GM23338 (cell line): ENCODE measurements at regions not wholly inside any gene's neighbourhood (a gene's known extent, or its start where the extent isn't known, plus 50 kb on each side); places are given as distances from the start of the nearest gene placed in this dataset.

Experiments used
- ATAC-seq: fragments of 200-7000 bp; cut with Tn5 transposase; 3 replicates; pipeline ENCODE4 v1.9.1; 2020
- DNase-seq: peaks from one replicate; pipeline ENCODE4 v3.0.0-alpha.2; 2015; ENCODE audit warnings: low spot score
- H2AFZ ChIP-seq: fragments of 200-600 bp; sonication (generic); 2 replicates; pipeline ENCODE4 v1.8.0; 2016; ENCODE audit warnings: antibody characterized with exemption, mild to moderate bottlenecking, moderate library complexity
- H3F3A ChIP-seq: fragments of 200-600 bp; sonication (generic); replicated peaks from 2 replicates; pipeline ENCODE4 v1.8.0; 2017; ENCODE audit warnings: antibody characterized with exemption, mixed run types, low read depth
- H3K27ac ChIP-seq: fragments of 200-600 bp; sonication (generic); 2 replicates; pipeline ENCODE4 v1.6.1; 2016; ENCODE audit warnings: low read depth
- H3K27me3 ChIP-seq: fragments of 200-600 bp; sonication (generic); 2 replicates; pipeline ENCODE4 v1.8.0; 2016; ENCODE audit warnings: mild to moderate bottlenecking, mixed run types, moderate library complexity; ENCODE audit not compliant: insufficient read depth
- H3K36me3 ChIP-seq: fragments of 200-600 bp; sonication (generic); 2 replicates; pipeline ENCODE4 v1.8.0; 2016; ENCODE audit warnings: mild to moderate bottlenecking; ENCODE audit not compliant: insufficient read depth
- H3K4me1 ChIP-seq: fragments of 200-600 bp; sonication (generic); 2 replicates; pipeline ENCODE4 v1.8.0; 2016; ENCODE audit warnings: mild to moderate bottlenecking, moderate library complexity; ENCODE audit not compliant: insufficient read depth
- H3K4me2 ChIP-seq: fragments of 200-600 bp; sonication (generic); 2 replicates; pipeline ENCODE4 v1.7.1; 2017; ENCODE audit warnings: mixed run types
- H3K4me3 ChIP-seq: fragments of 200-600 bp; sonication (generic); 2 replicates; pipeline ENCODE4 v1.6.1; 2016; ENCODE audit warnings: mixed run types
- H3K79me2 ChIP-seq: fragments of 200-600 bp; sonication (generic); replicated peaks from 2 replicates; pipeline ENCODE4 v1.8.0; 2017; ENCODE audit warnings: mild to moderate bottlenecking; ENCODE audit not compliant: insufficient read depth
- H3K9me2 ChIP-seq: fragments of 200-600 bp; sonication (generic); 2 replicates; pipeline ENCODE4 v1.8.0; 2017; ENCODE audit not compliant: insufficient read depth
- H4K20me1 ChIP-seq: fragments of 200-600 bp; sonication (generic); replicated peaks from 2 replicates; pipeline ENCODE4 v1.8.0; 2017; ENCODE audit warnings: mild to moderate bottlenecking; ENCODE audit not compliant: insufficient read depth
- H3K27ac Mint-ChIP-seq: 2 replicates; pipeline ENCODE4 v1.8.0; 2020; ENCODE audit warnings: inconsistent platforms, mild to moderate bottlenecking, moderate library complexity, mixed read lengths
- H3K27me3 Mint-ChIP-seq: 3 replicates; pipeline ENCODE4 v1.8.0; 2022; ENCODE audit warnings: low read depth, mild to moderate bottlenecking, moderate library complexity, mixed read lengths, inconsistent platforms; ENCODE audit not compliant: insufficient read depth, poor library complexity
- H3K36me3 Mint-ChIP-seq: 3 replicates; pipeline ENCODE4 v1.8.0; 2021; ENCODE audit warnings: low read depth, mild to moderate bottlenecking, inconsistent platforms, moderate library complexity, mixed read lengths
- H3K4me1 Mint-ChIP-seq: 3 replicates; pipeline ENCODE4 v1.8.0; 2020; ENCODE audit warnings: mild to moderate bottlenecking, inconsistent platforms, mixed read lengths
- H3K4me3 Mint-ChIP-seq: 3 replicates; pipeline ENCODE4 v1.8.0; 2021; ENCODE audit warnings: moderate library complexity, mild to moderate bottlenecking, inconsistent platforms, mixed read lengths
- H3K9me3 Mint-ChIP-seq: 3 replicates; pipeline ENCODE4 v1.8.0; 2020; ENCODE audit warnings: moderate library complexity, mild to moderate bottlenecking, inconsistent platforms, mixed read lengths
- CREB1 ChIP-seq: fragments of 250-450 bp; sonication (Bioruptor Pico); IDR thresholded peaks from 2 replicates; pipeline ENCODE4 v1.5.0; 2020; ENCODE audit warnings: low read depth, mild to moderate bottlenecking, moderate library complexity
- EZH2 ChIP-seq: fragments of 200-600 bp; sonication (generic); IDR thresholded peaks from one replicate; pipeline ENCODE4 v1.8.0; 2017; ENCODE audit warnings: antibody characterized with exemption, mild to moderate bottlenecking, low read depth; ENCODE audit not compliant: unreplicated experiment
- EZH2phosphoT487 ChIP-seq: fragments of 200-600 bp; sonication (generic); IDR thresholded peaks from one replicate; pipeline ENCODE4 v1.8.1; 2018; ENCODE audit warnings: antibody characterized with exemption; ENCODE audit not compliant: unreplicated experiment
- JUNB ChIP-seq: IDR thresholded peaks from one replicate; pipeline ENCODE4 v1.6.1; 2016; ENCODE audit warnings: antibody characterized with exemption; ENCODE audit not compliant: unreplicated experiment
- NANOG ChIP-seq: IDR thresholded peaks from 2 replicates; pipeline ENCODE4 v1.6.1; 2016; ENCODE audit warnings: antibody characterized with exemption, borderline replicate concordance
- POLR2AphosphoS5 ChIP-seq: IDR thresholded peaks from 2 replicates; pipeline ENCODE4 v1.6.1; 2016; ENCODE audit warnings: antibody characterized with exemption, low read depth
- REST ChIP-seq: IDR thresholded peaks from one replicate; pipeline ENCODE4 v1.6.1; 2018; ENCODE audit warnings: antibody characterized with exemption; ENCODE audit not compliant: unreplicated experiment
- STAT1 ChIP-seq: IDR thresholded peaks from one replicate; pipeline ENCODE4 v1.6.1; 2016; ENCODE audit warnings: antibody characterized with exemption; ENCODE audit not compliant: unreplicated experiment
- ZNF114 ChIP-seq: fragments of 250-450 bp; sonication (Bioruptor Pico); IDR thresholded peaks from 2 replicates; pipeline ENCODE4 v1.5.0; 2020; ENCODE audit warnings: mild to moderate bottlenecking, moderate library complexity
- ZNF331 ChIP-seq: fragments of 250-450 bp; sonication (Bioruptor Pico); IDR thresholded peaks from 2 replicates; pipeline ENCODE4 v1.5.0; 2020; ENCODE audit warnings: low read depth, mild to moderate bottlenecking, moderate library complexity
- TF ChIP-seq, protein P1 (sequence below): fragments of 250-450 bp; sonication (Bioruptor Pico); IDR thresholded peaks from 2 replicates; pipeline ENCODE4 v1.5.0; 2020; ENCODE audit warnings: mild to moderate bottlenecking, moderate library complexity
- TF ChIP-seq, protein P2 (sequence below), 2 experiments: fragments of 200-600 bp in 1 of 2; sonication (generic) in 1 of 2; conservative IDR thresholded peaks; 2 replicates each; pipeline versions ENCODE4 v1.5.1 to v1.6.1; 2016 to 2017; ENCODE audit warnings: antibody characterized with exemption in 2 of 2, low read depth in 2 of 2, mild to moderate bottlenecking in 2 of 2, moderate library complexity in 1 of 2
- TF ChIP-seq, protein P3 (sequence below): IDR thresholded peaks from 2 replicates; pipeline ENCODE4 v1.6.1; 2016; ENCODE audit warnings: antibody characterized with exemption

- TF ChIP-seq, protein P1, sequence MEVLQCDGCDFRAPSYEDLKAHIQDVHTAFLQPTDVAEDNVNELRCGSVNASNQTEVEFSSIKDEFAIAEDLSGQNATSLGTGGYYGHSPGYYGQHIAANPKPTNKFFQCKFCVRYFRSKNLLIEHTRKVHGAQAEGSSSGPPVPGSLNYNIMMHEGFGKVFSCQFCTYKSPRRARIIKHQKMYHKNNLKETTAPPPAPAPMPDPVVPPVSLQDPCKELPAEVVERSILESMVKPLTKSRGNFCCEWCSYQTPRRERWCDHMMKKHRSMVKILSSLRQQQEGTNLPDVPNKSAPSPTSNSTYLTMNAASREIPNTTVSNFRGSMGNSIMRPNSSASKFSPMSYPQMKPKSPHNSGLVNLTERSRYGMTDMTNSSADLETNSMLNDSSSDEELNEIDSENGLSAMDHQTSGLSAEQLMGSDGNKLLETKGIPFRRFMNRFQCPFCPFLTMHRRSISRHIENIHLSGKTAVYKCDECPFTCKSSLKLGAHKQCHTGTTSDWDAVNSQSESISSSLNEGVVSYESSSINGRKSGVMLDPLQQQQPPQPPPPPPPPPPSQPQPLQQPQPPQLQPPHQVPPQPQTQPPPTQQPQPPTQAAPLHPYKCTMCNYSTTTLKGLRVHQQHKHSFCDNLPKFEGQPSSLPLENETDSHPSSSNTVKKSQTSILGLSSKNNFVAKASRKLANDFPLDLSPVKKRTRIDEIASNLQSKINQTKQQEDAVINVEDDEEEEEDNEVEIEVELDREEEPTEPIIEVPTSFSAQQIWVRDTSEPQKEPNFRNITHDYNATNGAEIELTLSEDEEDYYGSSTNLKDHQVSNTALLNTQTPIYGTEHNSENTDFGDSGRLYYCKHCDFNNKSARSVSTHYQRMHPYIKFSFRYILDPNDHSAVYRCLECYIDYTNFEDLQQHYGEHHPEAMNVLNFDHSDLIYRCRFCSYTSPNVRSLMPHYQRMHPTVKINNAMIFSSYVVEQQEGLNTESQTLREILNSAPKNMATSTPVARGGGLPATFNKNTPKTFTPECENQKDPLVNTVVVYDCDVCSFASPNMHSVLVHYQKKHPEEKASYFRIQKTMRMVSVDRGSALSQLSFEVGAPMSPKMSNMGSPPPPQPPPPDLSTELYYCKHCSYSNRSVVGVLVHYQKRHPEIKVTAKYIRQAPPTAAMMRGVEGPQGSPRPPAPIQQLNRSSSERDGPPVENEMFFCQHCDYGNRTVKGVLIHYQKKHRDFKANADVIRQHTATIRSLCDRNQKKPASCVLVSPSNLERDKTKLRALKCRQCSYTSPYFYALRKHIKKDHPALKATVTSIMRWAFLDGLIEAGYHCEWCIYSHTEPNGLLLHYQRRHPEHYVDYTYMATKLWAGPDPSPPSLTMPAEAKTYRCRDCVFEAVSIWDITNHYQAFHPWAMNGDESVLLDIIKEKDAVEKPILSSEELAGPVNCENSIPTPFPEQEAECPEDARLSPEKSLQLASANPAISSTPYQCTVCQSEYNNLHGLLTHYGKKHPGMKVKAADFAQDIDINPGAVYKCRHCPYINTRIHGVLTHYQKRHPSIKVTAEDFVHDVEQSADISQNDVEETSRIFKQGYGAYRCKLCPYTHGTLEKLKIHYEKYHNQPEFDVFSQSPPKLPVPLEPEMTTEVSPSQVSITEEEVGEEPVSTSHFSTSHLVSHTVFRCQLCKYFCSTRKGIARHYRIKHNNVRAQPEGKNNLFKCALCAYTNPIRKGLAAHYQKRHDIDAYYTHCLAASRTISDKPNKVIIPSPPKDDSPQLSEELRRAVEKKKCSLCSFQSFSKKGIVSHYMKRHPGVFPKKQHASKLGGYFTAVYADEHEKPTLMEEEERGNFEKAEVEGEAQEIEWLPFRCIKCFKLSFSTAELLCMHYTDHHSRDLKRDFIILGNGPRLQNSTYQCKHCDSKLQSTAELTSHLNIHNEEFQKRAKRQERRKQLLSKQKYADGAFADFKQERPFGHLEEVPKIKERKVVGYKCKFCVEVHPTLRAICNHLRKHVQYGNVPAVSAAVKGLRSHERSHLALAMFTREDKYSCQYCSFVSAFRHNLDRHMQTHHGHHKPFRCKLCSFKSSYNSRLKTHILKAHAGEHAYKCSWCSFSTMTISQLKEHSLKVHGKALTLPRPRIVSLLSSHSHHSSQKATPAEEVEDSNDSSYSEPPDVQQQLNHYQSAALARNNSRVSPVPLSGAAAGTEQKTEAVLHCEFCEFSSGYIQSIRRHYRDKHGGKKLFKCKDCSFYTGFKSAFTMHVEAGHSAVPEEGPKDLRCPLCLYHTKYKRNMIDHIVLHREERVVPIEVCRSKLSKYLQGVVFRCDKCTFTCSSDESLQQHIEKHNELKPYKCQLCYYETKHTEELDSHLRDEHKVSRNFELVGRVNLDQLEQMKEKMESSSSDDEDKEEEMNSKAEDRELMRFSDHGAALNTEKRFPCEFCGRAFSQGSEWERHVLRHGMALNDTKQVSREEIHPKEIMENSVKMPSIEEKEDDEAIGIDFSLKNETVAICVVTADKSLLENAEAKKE (CRISPR knock-in tag), result no peak
- no peak for TF ChIP-seq EZH2phosphoT487
These were observed 171.6 kb downstream of the THBS2 start (continued) for GRCh38 chr6:169082093-169082492.

GRCh38 chr6:169081248-169081647 lies 172.4 kb downstream of the THBS2 start:
- no peaks in the 10 kb centered on the region; the same call in 1 of the 3 replicates for H3K4me1 Mint-ChIP-seq
- no peaks in the 10 kb centered on the region for H3K9me3 Mint-ChIP-seq
- no peaks in the 10 kb centered on the region for H3K79me2 ChIP-seq
- TF ChIP-seq EZH2 (no peak), CREB1 (CRISPR knock-in tag) (no peak), STAT1 (no peak), JUNB (no peak), REST (no peak), POLR2AphosphoS5 (no peak), ZNF331 (no peak), ZNF114 (CRISPR knock-in tag) (no peak), EZH2phosphoT487 (no peak), NANOG (no peak)
- TF ChIP-seq, protein P2, sequence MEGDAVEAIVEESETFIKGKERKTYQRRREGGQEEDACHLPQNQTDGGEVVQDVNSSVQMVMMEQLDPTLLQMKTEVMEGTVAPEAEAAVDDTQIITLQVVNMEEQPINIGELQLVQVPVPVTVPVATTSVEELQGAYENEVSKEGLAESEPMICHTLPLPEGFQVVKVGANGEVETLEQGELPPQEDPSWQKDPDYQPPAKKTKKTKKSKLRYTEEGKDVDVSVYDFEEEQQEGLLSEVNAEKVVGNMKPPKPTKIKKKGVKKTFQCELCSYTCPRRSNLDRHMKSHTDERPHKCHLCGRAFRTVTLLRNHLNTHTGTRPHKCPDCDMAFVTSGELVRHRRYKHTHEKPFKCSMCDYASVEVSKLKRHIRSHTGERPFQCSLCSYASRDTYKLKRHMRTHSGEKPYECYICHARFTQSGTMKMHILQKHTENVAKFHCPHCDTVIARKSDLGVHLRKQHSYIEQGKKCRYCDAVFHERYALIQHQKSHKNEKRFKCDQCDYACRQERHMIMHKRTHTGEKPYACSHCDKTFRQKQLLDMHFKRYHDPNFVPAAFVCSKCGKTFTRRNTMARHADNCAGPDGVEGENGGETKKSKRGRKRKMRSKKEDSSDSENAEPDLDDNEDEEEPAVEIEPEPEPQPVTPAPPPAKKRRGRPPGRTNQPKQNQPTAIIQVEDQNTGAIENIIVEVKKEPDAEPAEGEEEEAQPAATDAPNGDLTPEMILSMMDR (conservative IDR thresholded peaks at IDR 0.05; ENCODE audit: low read depth in 2 of 2), result no peak
- TF ChIP-seq, protein P3, sequence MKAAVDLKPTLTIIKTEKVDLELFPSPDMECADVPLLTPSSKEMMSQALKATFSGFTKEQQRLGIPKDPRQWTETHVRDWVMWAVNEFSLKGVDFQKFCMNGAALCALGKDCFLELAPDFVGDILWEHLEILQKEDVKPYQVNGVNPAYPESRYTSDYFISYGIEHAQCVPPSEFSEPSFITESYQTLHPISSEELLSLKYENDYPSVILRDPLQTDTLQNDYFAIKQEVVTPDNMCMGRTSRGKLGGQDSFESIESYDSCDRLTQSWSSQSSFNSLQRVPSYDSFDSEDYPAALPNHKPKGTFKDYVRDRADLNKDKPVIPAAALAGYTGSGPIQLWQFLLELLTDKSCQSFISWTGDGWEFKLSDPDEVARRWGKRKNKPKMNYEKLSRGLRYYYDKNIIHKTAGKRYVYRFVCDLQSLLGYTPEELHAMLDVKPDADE, result no peak

More at GRCh38 chr6:169081248-169081647, 172.4 kb downstream of the THBS2 start:
- Histone ChIP-seq H3K9me2 (no peaks in the 10 kb centered on the region), H2AFZ (no peak overlapping the region), H3K4me3 (no peak overlapping the region), H3K27me3 (no peaks in the 10 kb centered on the region), H4K20me1 (no peaks in the 10 kb centered on the region), H3F3A (no peaks in the 10 kb centered on the region), H3K4me2 (no peak overlapping the region), H3K36me3 (no peaks in the 10 kb centered on the region; the same call in 1 of the 2 replicates), H3K4me1 (no peaks in the 10 kb centered on the region), H3K27ac (no peak overlapping the region)
- Mint-ChIP-seq H3K36me3 (peaks cover 5% of the 10 kb centered on the region; the same call in 2 of the 3 replicates), H3K4me3 (no peak overlapping the region), H3K27ac (no peak overlapping the region), H3K27me3 (peaks cover 4% of the 10 kb centered on the region)
- DNase-seq, result no peak
- no peak for ATAC-seq
